ENCODE measurements at regions not wholly inside any gene's neighbourhood (a gene's known extent, or its start where the extent isn't known, plus 50 kb on each side); places are given as distances from the start of the nearest gene placed in this dataset.

DNA sequence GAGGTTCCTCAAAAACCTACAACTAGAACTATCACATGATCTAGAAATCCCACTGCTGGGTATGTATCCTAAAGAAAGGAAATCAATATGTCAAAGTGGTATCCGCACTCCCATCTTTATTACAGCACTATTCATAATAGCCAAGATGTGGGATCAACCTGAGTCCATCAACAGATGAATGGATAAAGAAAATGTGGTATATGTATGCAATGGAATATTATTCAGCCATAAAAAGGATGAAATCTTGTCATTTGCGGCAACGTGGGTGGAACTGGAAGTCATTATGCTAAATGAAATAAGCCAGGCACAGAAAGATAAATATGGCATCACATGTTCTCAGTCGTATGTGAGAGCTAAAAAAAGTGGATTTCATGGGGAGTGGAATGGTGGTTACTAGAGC is 77.5 kb upstream of the DIO3 start:
- Histone ChIP-seq H3K4ac (ENCODE audit: low read depth, low read length) (no peak overlapping the region), H2BK5ac (ENCODE audit: low read depth, low read length, poor library complexity, severe bottlenecking) (no peak overlapping the region), H3K27me3 (ENCODE audit: control insufficient read depth, insufficient read depth, low read length) (no peaks in the 10 kb centered on the region; the same call in 1 of the 2 replicates), H3K4me1 (ENCODE audit: control insufficient read depth, insufficient read depth, low read length) (peaks cover 8% of the 10 kb centered on the region; the same call in 1 of the 2 replicates), H3K9ac (ENCODE audit: low read depth, low read length) (no peak overlapping the region), H3K4me3 (ENCODE audit: insufficient read depth, low read depth, low read length) (no peak overlapping the region), H2BK20ac (ENCODE audit: low read depth, low read length) (no peak overlapping the region), H3K56ac (ENCODE audit: extremely low read depth, insufficient read depth, low read length) (no peak overlapping the region), H2BK120ac (ENCODE audit: low read depth, low read length) (no peak overlapping the region), H4K8ac (ENCODE audit: low read depth in 2 of 2, low read length in 2 of 2) (no peak overlapping the region), H3K14ac (replicated peaks; ENCODE audit: low read depth, low read length) (no peak overlapping the region), H2AFZ (replicated peaks; ENCODE audit: low read length, poor library complexity) (no peak overlapping the region), H3K27ac (ENCODE audit: insufficient read depth, low read length) (no peak overlapping the region), H2AK5ac (ENCODE audit: low read depth, low read length) (no peak overlapping the region), H4K5ac (ENCODE audit: low read depth, low read length) (no peak overlapping the region), H3K9me3 (ENCODE audit: control insufficient read depth, insufficient read depth, low read length) (peaks cover 5% of the 10 kb centered on the region; the same call in 1 of the 2 replicates), H3K36me3 (ENCODE audit: control insufficient read depth, insufficient read depth, low read length) (no peaks in the 10 kb centered on the region), H4K20me1 (ENCODE audit: insufficient read depth, low read length) (no peaks in the 10 kb centered on the region), H3K79me1 (ENCODE audit: low read depth in 1 of 2, low read length in 2 of 2) (no peaks in the 10 kb centered on the region), H3K23ac (ENCODE audit: low read depth, low read length) (no peak overlapping the region), H2BK15ac (ENCODE audit: low read depth, low read length) (no peak overlapping the region), H4K91ac (ENCODE audit: insufficient read depth, low read depth, low read length) (no peak overlapping the region), H3K9me1 (ENCODE audit: insufficient read depth, low read length) (no peaks in the 10 kb centered on the region), H3K4me2 (ENCODE audit: low read depth, low read length) (no peak overlapping the region), H2AK9ac (replicated peaks; ENCODE audit: low read depth, low read length, poor library complexity) (no peak overlapping the region), H3K18ac (ENCODE audit: low read depth, low read length) (no peak overlapping the region)
- WGBS, 2 experiments (ENCODE audit: extremely low coverage in 2 of 2, insufficient read length in 1 of 2) = 59% methylated on average over 3 of the region's 4 CpGs; no CpG with 5 or more reads in 1 of the 2 experiments
- ATAC-seq (ENCODE audit: low read depth) = no peak
- DNase-seq = no peak
- BruUV-seq (replicated peaks) = no TSS peak
- in situ Hi-C loops (cut with MboI; ENCODE audit: low sequenced_read_pairs) (no loop called here), intact Hi-C loops (cut with micrococcal nuclease) (no loop called here), dilution Hi-C loops (cut with HindIII; ENCODE audit: low sequenced_read_pairs, unreplicated experiment) (no loop called here)
- POLR2A ChIA-PET (ENCODE audit: unreplicated experiment) = no interaction called here
- no peak for TF ChIP-seq MAZ (IDR thresholded peaks at IDR 0.05; ENCODE audit: borderline replicate concordance, low read depth, low read length)
- TF ChIP-seq RFX5 (IDR thresholded peaks at IDR 0.05; ENCODE audit: low read depth, low read length) = no peak
- TF ChIP-seq MAFK (IDR thresholded peaks at IDR 0.05; ENCODE audit: low read depth, low read length) = no peak
- TF ChIP-seq, protein P1, sequence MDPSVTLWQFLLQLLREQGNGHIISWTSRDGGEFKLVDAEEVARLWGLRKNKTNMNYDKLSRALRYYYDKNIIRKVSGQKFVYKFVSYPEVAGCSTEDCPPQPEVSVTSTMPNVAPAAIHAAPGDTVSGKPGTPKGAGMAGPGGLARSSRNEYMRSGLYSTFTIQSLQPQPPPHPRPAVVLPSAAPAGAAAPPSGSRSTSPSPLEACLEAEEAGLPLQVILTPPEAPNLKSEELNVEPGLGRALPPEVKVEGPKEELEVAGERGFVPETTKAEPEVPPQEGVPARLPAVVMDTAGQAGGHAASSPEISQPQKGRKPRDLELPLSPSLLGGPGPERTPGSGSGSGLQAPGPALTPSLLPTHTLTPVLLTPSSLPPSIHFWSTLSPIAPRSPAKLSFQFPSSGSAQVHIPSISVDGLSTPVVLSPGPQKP (IDR thresholded peaks at IDR 0.05; ENCODE audit: borderline replicate concordance, low read depth, low read length) = no peak
- TF ChIP-seq RAD21 (IDR thresholded peaks at IDR 0.05; ENCODE audit: low read length) = no peak
- CTCF ChIA-PET = no interaction called here
